ENCODE measurements at regions not wholly inside any gene's neighbourhood (a gene's known extent, or its start where the extent isn't known, plus 50 kb on each side); places are given as distances from the start of the nearest gene placed in this dataset.

GRCh38 chr2:106278112-106278876 lies 84.2 kb upstream of the UXS1 start:
- TF ChIP-seq USF2 (CRISPR knock-in tag; IDR thresholded peaks at IDR 0.05) (no peak), IRF1 (CRISPR knock-in tag; IDR thresholded peaks at IDR 0.05) (no peak), ZNF281 (CRISPR knock-in tag; IDR thresholded peaks at IDR 0.05) (no peak), ZNF232 (CRISPR knock-in tag; IDR thresholded peaks at IDR 0.05) (no peak), NFYB (CRISPR knock-in tag; conservative IDR thresholded peaks at IDR 0.05; ENCODE audit: low read depth) (no peak), CTCF (IDR thresholded peaks at IDR 0.05) (no peak), MXD4 (CRISPR knock-in tag; IDR thresholded peaks at IDR 0.05; ENCODE audit: borderline replicate concordance) (no peak), ZNF138 (CRISPR knock-in tag; conservative IDR thresholded peaks at IDR 0.05) (no peak), GRHL2 (CRISPR knock-in tag; IDR thresholded peaks at IDR 0.05; ENCODE audit: insufficient replicate concordance, severe bottlenecking) (no peak)
